Activated naive CD8-positive, alpha-beta T cell (primary cell): ENCODE measurements at regions not wholly inside any gene's neighbourhood (a gene's known extent, or its start where the extent isn't known, plus 50 kb on each side); places are given as distances from the start of the nearest gene placed in this dataset.

ENCODE experiments used
- H3K27ac Mint-ChIP-seq: one replicate; pipeline ENCODE4 v1.8.0; 2021; ENCODE audit warnings: mixed read lengths
- H3K27me3 Mint-ChIP-seq: one replicate; pipeline ENCODE4 v1.8.0; 2021; ENCODE audit warnings: mixed read lengths
- H3K36me3 Mint-ChIP-seq: one replicate; pipeline ENCODE4 v1.8.0; 2021; ENCODE audit warnings: mixed read lengths
- H3K4me1 Mint-ChIP-seq: one replicate; pipeline ENCODE4 v1.8.0; 2021; ENCODE audit warnings: low read depth, mixed read lengths
- H3K4me3 Mint-ChIP-seq: one replicate; pipeline ENCODE4 v1.8.0; 2021; ENCODE audit warnings: mild to moderate bottlenecking, mixed read lengths
- H3K9me3 Mint-ChIP-seq: one replicate; pipeline ENCODE4 v1.8.0; 2021; ENCODE audit warnings: low read depth, mixed read lengths

GRCh38 chr1:8095584-8095983 is 69.5 kb upstream of the ERRFI1 start:
- Mint-ChIP-seq H3K4me1 (peaks cover 17% of the 10 kb centered on the region), H3K27ac (no peak overlapping the region), H3K4me3 (no peak overlapping the region), H3K27me3 (peaks cover 9% of the 10 kb centered on the region), H3K36me3 (no peaks in the 10 kb centered on the region), H3K9me3 (no peaks in the 10 kb centered on the region)

- H3K4me3 Mint-ChIP-seq, result no peak overlapping the region
- no peak overlapping the region for H3K27ac Mint-ChIP-seq
- no peaks in the 10 kb centered on the region for H3K9me3 Mint-ChIP-seq
- peaks cover 19% of the 10 kb centered on the region for H3K4me1 Mint-ChIP-seq
- H3K27me3 Mint-ChIP-seq, result peaks cover 9% of the 10 kb centered on the region
- H3K36me3 Mint-ChIP-seq, result no peaks in the 10 kb centered on the region
Observed at GRCh38 chr1:8094481-8095241, 68.6 kb upstream of the ERRFI1 start.

- no peak overlapping the region for H3K4me3 Mint-ChIP-seq
- H3K27me3 Mint-ChIP-seq, result peaks cover 9% of the 10 kb centered on the region
- H3K4me1 Mint-ChIP-seq, result peaks cover 19% of the 10 kb centered on the region
- H3K27ac Mint-ChIP-seq, result no peak overlapping the region
- no peaks in the 10 kb centered on the region for H3K9me3 Mint-ChIP-seq
- H3K36me3 Mint-ChIP-seq, result no peaks in the 10 kb centered on the region
Observed at GRCh38 chr1:8093221-8093980, 67.3 kb upstream of the ERRFI1 start.

- no peaks in the 10 kb centered on the region for H3K36me3 Mint-ChIP-seq
- H3K27ac Mint-ChIP-seq, result no peak overlapping the region
- H3K9me3 Mint-ChIP-seq, result no peaks in the 10 kb centered on the region
- H3K4me3 Mint-ChIP-seq, result no peak overlapping the region
- peaks cover 9% of the 10 kb centered on the region for H3K27me3 Mint-ChIP-seq
- H3K4me1 Mint-ChIP-seq, result peaks cover 15% of the 10 kb centered on the region
Observed at GRCh38 chr1:8092657-8093056, 66.5 kb upstream of the ERRFI1 start.

DNA sequence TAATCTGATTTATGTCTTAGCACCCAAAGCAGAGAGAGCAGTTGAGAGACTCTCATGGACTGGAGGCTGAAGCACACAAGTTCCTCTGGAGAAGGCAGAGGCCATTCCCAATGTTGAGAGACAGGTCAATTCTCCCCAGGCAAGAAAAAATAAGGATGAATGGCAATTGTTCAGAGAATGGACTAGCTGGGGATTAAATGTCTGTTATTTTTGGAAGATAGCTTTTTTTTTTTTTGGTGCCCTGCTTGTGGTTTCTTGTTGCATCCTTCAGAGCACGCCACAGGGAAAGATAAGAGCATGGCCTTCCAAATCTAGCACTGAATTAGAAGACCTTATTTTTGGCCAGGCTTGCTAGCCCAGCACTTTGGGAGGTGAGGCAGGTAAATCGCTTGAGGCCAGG is 65.6 kb upstream of the ERRFI1 start:
- no peaks in the 10 kb centered on the region for H3K9me3 Mint-ChIP-seq
- H3K27me3 Mint-ChIP-seq, result peaks cover 9% of the 10 kb centered on the region
- no peaks in the 10 kb centered on the region for H3K36me3 Mint-ChIP-seq
- H3K4me1 Mint-ChIP-seq, result peaks cover 8% of the 10 kb centered on the region
- no peak overlapping the region for H3K27ac Mint-ChIP-seq
- no peak overlapping the region for H3K4me3 Mint-ChIP-seq

DNA sequence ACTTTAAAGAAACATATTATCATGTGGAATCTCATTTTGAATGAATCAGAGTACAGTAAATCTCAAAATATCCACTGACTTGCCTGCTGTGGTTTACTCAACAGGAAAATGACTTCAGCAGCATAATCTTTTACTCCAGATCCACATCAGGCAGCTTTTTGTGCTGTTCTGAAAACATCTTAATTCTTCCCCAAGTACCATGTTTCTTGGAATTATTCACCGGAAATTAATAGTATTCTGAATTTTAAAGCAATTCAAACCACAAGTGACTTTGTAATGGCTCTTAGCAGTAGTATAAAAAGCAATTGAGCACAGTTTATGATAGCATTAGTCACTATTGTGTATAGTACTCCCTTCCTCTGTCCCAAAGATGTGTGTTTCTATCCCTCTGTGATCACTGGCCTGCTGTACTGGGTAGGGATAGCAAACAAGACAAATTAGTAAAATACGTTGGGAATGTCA is 64.2 kb upstream of the ERRFI1 start:
- Mint-ChIP-seq H3K27ac (no peak overlapping the region), H3K4me3 (no peak overlapping the region), H3K9me3 (no peaks in the 10 kb centered on the region), H3K4me1 (peaks cover 2% of the 10 kb centered on the region), H3K36me3 (no peaks in the 10 kb centered on the region), H3K27me3 (peaks cover 9% of the 10 kb centered on the region)

DNA sequence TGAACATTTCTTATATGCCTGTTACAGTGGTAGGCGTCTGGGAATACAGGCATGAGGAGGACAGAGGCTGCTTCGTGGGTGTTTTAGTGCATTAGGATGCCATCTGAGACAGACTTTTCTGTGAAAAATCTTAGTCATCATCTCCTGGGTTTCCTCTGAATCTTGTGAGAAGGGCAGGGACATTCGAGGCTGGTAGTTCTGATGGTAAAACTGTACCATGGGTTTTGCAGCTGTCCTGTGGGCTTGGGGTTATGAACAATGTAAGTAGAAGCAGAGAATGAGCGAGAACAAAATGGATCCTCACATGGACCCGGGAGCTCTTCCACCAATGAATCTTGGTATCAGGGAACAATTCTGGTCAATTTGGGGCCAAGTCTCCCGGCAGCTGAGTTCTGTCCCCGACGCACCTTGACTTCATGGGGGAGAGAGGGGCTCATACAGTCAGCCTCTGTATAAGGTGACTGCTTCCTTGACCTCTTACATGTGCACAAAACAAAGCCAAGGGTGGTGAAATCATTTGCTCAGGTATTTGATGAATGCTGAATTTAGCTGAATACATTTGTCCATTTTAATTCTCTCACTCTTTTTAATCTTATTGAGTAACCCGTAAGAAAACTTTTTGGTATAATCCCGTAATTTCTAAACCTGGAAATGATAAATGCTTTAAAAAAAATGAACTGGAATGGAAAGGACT is 63.6 kb upstream of the ERRFI1 start:
- peaks cover 2% of the 10 kb centered on the region for H3K4me1 Mint-ChIP-seq
- no peak overlapping the region for H3K4me3 Mint-ChIP-seq
- H3K27ac Mint-ChIP-seq, result no peak overlapping the region
- H3K27me3 Mint-ChIP-seq, result peaks cover 9% of the 10 kb centered on the region
- H3K36me3 Mint-ChIP-seq, result no peaks in the 10 kb centered on the region
- H3K9me3 Mint-ChIP-seq, result no peaks in the 10 kb centered on the region

DNA sequence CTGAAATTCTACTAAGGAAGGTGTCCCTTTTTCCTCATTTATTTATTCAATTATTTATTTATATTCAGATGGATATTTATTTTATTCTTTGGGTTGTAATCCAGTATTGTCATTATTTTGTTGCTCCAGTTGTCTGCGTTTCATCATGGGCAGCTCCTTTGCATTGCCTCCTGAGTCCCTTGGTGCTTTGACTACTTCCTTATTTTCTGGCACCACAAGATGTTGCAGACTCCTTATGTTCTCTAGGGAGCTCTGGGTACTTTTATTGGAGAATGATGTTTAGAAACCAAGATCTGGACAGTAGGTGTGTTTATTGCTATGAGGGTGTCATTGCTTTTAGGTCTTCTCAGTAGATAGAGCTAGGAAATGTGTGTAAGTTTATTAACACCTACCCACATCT is 59.9 kb upstream of the ERRFI1 start:
- H3K27me3 Mint-ChIP-seq, result peaks cover 2% of the 10 kb centered on the region
- no peaks in the 10 kb centered on the region for H3K9me3 Mint-ChIP-seq
- H3K27ac Mint-ChIP-seq, result no peak overlapping the region
- H3K4me1 Mint-ChIP-seq, result peaks cover 2% of the 10 kb centered on the region
- H3K36me3 Mint-ChIP-seq, result no peaks in the 10 kb centered on the region
- H3K4me3 Mint-ChIP-seq, result no peak overlapping the region

- no peak overlapping the region for H3K4me3 Mint-ChIP-seq
- H3K36me3 Mint-ChIP-seq, result no peaks in the 10 kb centered on the region
- H3K27me3 Mint-ChIP-seq, result no peaks in the 10 kb centered on the region
- H3K4me1 Mint-ChIP-seq, result no peaks in the 10 kb centered on the region
- no peaks in the 10 kb centered on the region for H3K9me3 Mint-ChIP-seq
- H3K27ac Mint-ChIP-seq, result no peak overlapping the region
Observed at GRCh38 chr1:8084913-8085312, 58.8 kb upstream of the ERRFI1 start.

DNA sequence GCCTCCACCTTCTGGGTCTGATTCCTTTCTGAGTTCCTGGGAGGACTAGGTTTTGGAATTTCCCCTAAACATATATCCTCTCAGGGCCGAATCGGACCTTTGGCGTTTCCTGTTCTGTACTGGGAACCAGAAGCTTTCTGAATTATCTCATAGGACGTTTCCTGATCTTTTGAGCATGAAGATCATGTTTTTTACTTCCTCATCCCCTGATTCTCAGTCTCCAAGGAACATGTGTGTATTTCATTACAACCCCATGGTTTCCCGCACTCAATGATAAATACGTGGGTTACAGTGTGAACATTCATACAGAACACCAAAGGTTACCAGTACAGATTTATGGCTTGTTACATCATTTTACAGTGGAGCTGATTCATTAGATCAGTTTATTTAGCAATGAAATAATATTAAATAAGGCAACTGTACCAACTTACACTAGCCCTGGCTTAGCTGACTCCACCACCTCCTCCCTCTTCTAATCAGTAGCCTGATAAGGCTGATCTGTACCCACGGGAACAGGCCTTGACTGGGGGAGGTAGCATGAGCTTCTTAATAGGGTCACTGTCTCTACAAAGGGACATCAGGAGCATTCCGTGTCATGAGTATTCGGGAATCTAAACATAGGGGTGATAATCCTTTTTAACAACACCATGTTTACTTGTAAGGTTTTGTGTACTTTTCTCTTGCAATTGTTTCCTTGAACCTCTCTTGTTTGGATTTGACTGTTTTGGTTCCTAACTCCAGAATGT is 57.8 kb upstream of the ERRFI1 start:
- H3K36me3 Mint-ChIP-seq, result no peaks in the 10 kb centered on the region
- H3K4me3 Mint-ChIP-seq, result no peak overlapping the region
- no peaks in the 10 kb centered on the region for H3K27me3 Mint-ChIP-seq
- H3K4me1 Mint-ChIP-seq, result no peaks in the 10 kb centered on the region
- no peak overlapping the region for H3K27ac Mint-ChIP-seq
- H3K9me3 Mint-ChIP-seq, result no peaks in the 10 kb centered on the region

GRCh38 chr1:8082945-8083344 is 56.8 kb upstream of the ERRFI1 start:
- Mint-ChIP-seq H3K4me3 (no peak overlapping the region), H3K9me3 (no peaks in the 10 kb centered on the region), H3K27ac (no peak overlapping the region)

GRCh38 chr1:8078176-8078671 is 52.1 kb upstream of the ERRFI1 start:
- no peak overlapping the region for H3K4me3 Mint-ChIP-seq
- H3K36me3 Mint-ChIP-seq, result no peaks in the 10 kb centered on the region
- H3K9me3 Mint-ChIP-seq, result no peaks in the 10 kb centered on the region
- H3K4me1 Mint-ChIP-seq, result no peaks in the 10 kb centered on the region
- H3K27me3 Mint-ChIP-seq, result peaks cover 3% of the 10 kb centered on the region
- H3K27ac Mint-ChIP-seq, result no peak overlapping the region

More at GRCh38 chr1:8082945-8083344, 56.8 kb upstream of the ERRFI1 start:
- Mint-ChIP-seq H3K27me3 (no peaks in the 10 kb centered on the region), H3K4me1 (no peaks in the 10 kb centered on the region), H3K36me3 (no peaks in the 10 kb centered on the region)

GRCh38 chr1:8077602-8078001 is 51.5 kb upstream of the ERRFI1 start:
- peaks cover 3% of the 10 kb centered on the region for H3K27me3 Mint-ChIP-seq
- H3K27ac Mint-ChIP-seq, result no peak overlapping the region
- H3K9me3 Mint-ChIP-seq, result no peaks in the 10 kb centered on the region
- no peaks in the 10 kb centered on the region for H3K36me3 Mint-ChIP-seq
- no peaks in the 10 kb centered on the region for H3K4me1 Mint-ChIP-seq
- H3K4me3 Mint-ChIP-seq, result no peak overlapping the region

- H3K27ac Mint-ChIP-seq, result no peak overlapping the region
- peaks cover 6% of the 10 kb centered on the region for H3K27me3 Mint-ChIP-seq
- no peaks in the 10 kb centered on the region for H3K9me3 Mint-ChIP-seq
- H3K36me3 Mint-ChIP-seq, result no peaks in the 10 kb centered on the region
- no peak overlapping the region for H3K4me3 Mint-ChIP-seq
- H3K4me1 Mint-ChIP-seq, result no peaks in the 10 kb centered on the region
Observed at GRCh38 chr1:8077120-8077573, 51.0 kb upstream of the ERRFI1 start.
